Mesenchymal stem cell (in vitro differentiated cells and primary cell): ENCODE measurements at regions not wholly inside any gene's neighbourhood (a gene's known extent, or its start where the extent isn't known, plus 50 kb on each side); places are given as distances from the start of the nearest gene placed in this dataset.

ENCODE experiments used
- DNase-seq: peaks from one replicate; pipeline ENCODE4 v3.0.0-alpha.2; 2013
- H2AFZ ChIP-seq: one replicate; pipeline ENCODE4 v1.6.1; 2013; ENCODE audit warnings: low read depth, mild to moderate bottlenecking, control low read depth, inconsistent platforms, low read length, moderate library complexity
- H2AK5ac ChIP-seq: 2 replicates; pipeline ENCODE4 v1.6.1; 2013; ENCODE audit warnings: low read length, moderate library complexity, mild to moderate bottlenecking, inconsistent platforms; ENCODE audit not compliant: severe bottlenecking
- H2BK120ac ChIP-seq: one replicate; pipeline ENCODE4 v1.6.1; 2013; ENCODE audit warnings: low read depth, mild to moderate bottlenecking, inconsistent platforms, low read length, moderate library complexity
- H2BK12ac ChIP-seq, 2 experiments: one replicate each; pipeline ENCODE4 v1.6.1; 2013; ENCODE audit warnings: inconsistent platforms in 2 of 2, low read length in 2 of 2, mild to moderate bottlenecking in 2 of 2, moderate library complexity in 2 of 2, control low read depth in 1 of 2
- H2BK15ac ChIP-seq: one replicate; pipeline ENCODE4 v1.6.1; 2013; ENCODE audit warnings: mild to moderate bottlenecking, low read depth, inconsistent platforms; ENCODE audit not compliant: poor library complexity, severe bottlenecking
- H2BK5ac ChIP-seq: 2 replicates; pipeline ENCODE4 v1.6.1; 2013; ENCODE audit warnings: low read depth, mild to moderate bottlenecking, low read length, control low read depth, inconsistent platforms; ENCODE audit not compliant: poor library complexity, severe bottlenecking
- H3K14ac ChIP-seq, 2 experiments: one replicate each; pipeline ENCODE4 v1.6.1; 2013; ENCODE audit warnings: inconsistent platforms in 2 of 2, low read length in 2 of 2, control low read depth in 1 of 2, mild to moderate bottlenecking in 1 of 2, moderate library complexity in 1 of 2
- H3K18ac ChIP-seq, 2 experiments: one replicate each; pipeline ENCODE4 v1.6.1; 2013; ENCODE audit warnings: inconsistent platforms in 2 of 2, low read length in 2 of 2, control low read depth in 1 of 2, low read depth in 1 of 2, mild to moderate bottlenecking in 1 of 2
- H3K23ac ChIP-seq, 2 experiments: one replicate each; pipeline ENCODE4 v1.6.1; 2013; ENCODE audit warnings: inconsistent platforms in 2 of 2, low read length in 2 of 2, mild to moderate bottlenecking in 2 of 2, moderate library complexity in 2 of 2, control low read depth in 1 of 2
- H3K27ac ChIP-seq: 2 replicates; pipeline ENCODE4 v1.5.1; 2013; ENCODE audit warnings: mild to moderate bottlenecking, moderate library complexity, low read length, control low read depth, inconsistent platforms; ENCODE audit not compliant: poor library complexity, severe bottlenecking
- H3K27me3 ChIP-seq, 2 experiments: 2 replicates each; pipeline versions ENCODE4 v1.6.1 to v1.7.0; 2013; ENCODE audit warnings: low read length in 2 of 2, mild to moderate bottlenecking in 2 of 2, moderate library complexity in 2 of 2, control low read depth in 1 of 2, inconsistent platforms in 1 of 2; ENCODE audit not compliant: control insufficient read depth in 1 of 2, insufficient read depth in 1 of 2
- H3K36me3 ChIP-seq, 2 experiments: 2 replicates each; pipeline versions ENCODE4 v1.6.1 to v1.7.0; 2013; ENCODE audit warnings: low read length in 2 of 2, control low read depth in 1 of 2, inconsistent platforms in 1 of 2, low read depth in 1 of 2, mild to moderate bottlenecking in 1 of 2; ENCODE audit not compliant: insufficient read depth in 2 of 2, control insufficient read depth in 1 of 2
- H3K4ac ChIP-seq, 2 experiments: one replicate each; pipeline ENCODE4 v1.6.1; 2013; ENCODE audit warnings: inconsistent platforms in 2 of 2, low read length in 2 of 2, mild to moderate bottlenecking in 2 of 2, moderate library complexity in 2 of 2, control low read depth in 1 of 2, low read depth in 1 of 2
- H3K4me1 ChIP-seq: 2 replicates; pipeline ENCODE4 v1.6.1; 2013; ENCODE audit warnings: low read depth, low read length, control low read depth; ENCODE audit not compliant: control insufficient read depth, insufficient read depth
- H3K4me2 ChIP-seq: 2 replicates; pipeline ENCODE4 v1.6.1; 2013; ENCODE audit warnings: low read length, mild to moderate bottlenecking, inconsistent platforms; ENCODE audit not compliant: poor library complexity, severe bottlenecking
- H3K4me3 ChIP-seq, 2 experiments: 2 replicates each; pipeline versions ENCODE4 v1.5.1 to v1.7.0; 2013; ENCODE audit warnings: low read length in 2 of 2, mild to moderate bottlenecking in 2 of 2, control low read depth in 1 of 2, low read depth in 1 of 2; ENCODE audit not compliant: insufficient read depth in 1 of 2
- H3K79me1 ChIP-seq: replicated peaks from 2 replicates; pipeline ENCODE4 v1.6.1; 2013; ENCODE audit warnings: mild to moderate bottlenecking, control low read depth, low read length, inconsistent platforms; ENCODE audit not compliant: poor library complexity, severe bottlenecking
- H3K9ac ChIP-seq: 2 replicates; pipeline ENCODE4 v1.7.0; 2013; ENCODE audit warnings: mild to moderate bottlenecking, low read length, moderate library complexity
- H3K9me3 ChIP-seq: 2 replicates; pipeline ENCODE4 v1.7.0; 2013; ENCODE audit warnings: mild to moderate bottlenecking, low read length; ENCODE audit not compliant: control insufficient read depth
- H4K8ac ChIP-seq: one replicate; pipeline ENCODE4 v1.6.1; 2013; ENCODE audit warnings: inconsistent platforms, mild to moderate bottlenecking, low read length, moderate library complexity
- H4K91ac ChIP-seq: one replicate; pipeline ENCODE4 v1.6.1; 2013; ENCODE audit warnings: mild to moderate bottlenecking, low read length, inconsistent platforms
- WGBS: methylation state at CpG from one replicate; pipeline ENCODE4 v1.1.7; 2013; ENCODE audit warnings: mixed read lengths; 5-methylcytosine and 5-hydroxymethylcytosine counted together

GRCh38 chr2:18647731-18648130 lies 58.4 kb upstream of the NT5C1B start:
- no peak overlapping the region for H3K14ac ChIP-seq

GRCh38 chr2:18645315-18645714 lies 55.9 kb upstream of the NT5C1B start:
- no peaks in the 10 kb centered on the region for H3K9me3 ChIP-seq
- no peak overlapping the region for H4K8ac ChIP-seq
- H3K18ac ChIP-seq: no peak overlapping the region
- no peak overlapping the region for H3K4me3 ChIP-seq
- H2BK5ac ChIP-seq: no peak overlapping the region
- no peak overlapping the region for H2BK12ac ChIP-seq
- no peak overlapping the region for H2AFZ ChIP-seq
- H3K9ac ChIP-seq: no peak overlapping the region
- H3K27ac ChIP-seq: no peak overlapping the region
- no peak overlapping the region for H3K4ac ChIP-seq
- H2BK120ac ChIP-seq: no peak overlapping the region
- no peak overlapping the region for H3K23ac ChIP-seq
- no peaks in the 10 kb centered on the region for H3K79me1 ChIP-seq
- no peak overlapping the region for H2BK15ac ChIP-seq
- no peak overlapping the region for H4K91ac ChIP-seq
- no peak overlapping the region for H2AK5ac ChIP-seq
- no peak overlapping the region for H3K4me2 ChIP-seq
- no peak for DNase-seq
- no peaks in the 10 kb centered on the region for H3K27me3 ChIP-seq
- H3K4me1 ChIP-seq: no peaks in the 10 kb centered on the region
- no peaks in the 10 kb centered on the region for H3K36me3 ChIP-seq
- no peak overlapping the region for H3K14ac ChIP-seq

More at GRCh38 chr2:18647731-18648130, 58.4 kb upstream of the NT5C1B start:
- H4K8ac ChIP-seq: no peak overlapping the region
- no peak overlapping the region for H3K4me3 ChIP-seq
- H3K4me2 ChIP-seq: no peak overlapping the region
- no peak overlapping the region for H2AFZ ChIP-seq
- no peak overlapping the region for H2BK12ac ChIP-seq
- no peaks in the 10 kb centered on the region for H3K79me1 ChIP-seq
- H2BK120ac ChIP-seq: no peak overlapping the region
- H3K23ac ChIP-seq: no peak overlapping the region
- DNase-seq: no peak
- H3K4me1 ChIP-seq: no peaks in the 10 kb centered on the region
- H2BK5ac ChIP-seq: no peak overlapping the region
- WGBS: no CpG with 5 or more reads among the region's 1 CpG
- no peak overlapping the region for H3K9ac ChIP-seq
- no peaks in the 10 kb centered on the region for H3K27me3 ChIP-seq
- no peak overlapping the region for H3K27ac ChIP-seq
- no peak overlapping the region for H2BK15ac ChIP-seq
- H3K4ac ChIP-seq: no peak overlapping the region
- H2AK5ac ChIP-seq: no peak overlapping the region
- H3K18ac ChIP-seq: no peak overlapping the region
- no peaks in the 10 kb centered on the region for H3K36me3 ChIP-seq
- H4K91ac ChIP-seq: no peak overlapping the region
- H3K9me3 ChIP-seq: no peaks in the 10 kb centered on the region

- Histone ChIP-seq H3K14ac (no peak overlapping the region), H3K36me3 (no peaks in the 10 kb centered on the region), H3K23ac (no peak overlapping the region), H3K27me3 (no peaks in the 10 kb centered on the region), H4K8ac (no peak overlapping the region), H3K27ac (no peak overlapping the region), H2BK12ac (no peak overlapping the region), H3K79me1 (no peaks in the 10 kb centered on the region), H3K4me1 (peaks cover 2% of the 10 kb centered on the region), H2AFZ (no peak overlapping the region), H3K18ac (no peak overlapping the region), H2BK15ac (no peak overlapping the region), H3K4ac (no peak overlapping the region), H2BK120ac (no peak overlapping the region), H3K4me3 (no peak overlapping the region), H3K9ac (no peak overlapping the region), H2AK5ac (no peak overlapping the region), H4K91ac (no peak overlapping the region), H3K9me3 (no peaks in the 10 kb centered on the region), H2BK5ac (no peak overlapping the region), H3K4me2 (no peak overlapping the region)
- DNase-seq: no peak
- 76% methylated on average over 1 of the region's 2 CpGs for WGBS
Observed at GRCh38 chr2:18644115-18644462, 54.7 kb upstream of the NT5C1B start.

DNA sequence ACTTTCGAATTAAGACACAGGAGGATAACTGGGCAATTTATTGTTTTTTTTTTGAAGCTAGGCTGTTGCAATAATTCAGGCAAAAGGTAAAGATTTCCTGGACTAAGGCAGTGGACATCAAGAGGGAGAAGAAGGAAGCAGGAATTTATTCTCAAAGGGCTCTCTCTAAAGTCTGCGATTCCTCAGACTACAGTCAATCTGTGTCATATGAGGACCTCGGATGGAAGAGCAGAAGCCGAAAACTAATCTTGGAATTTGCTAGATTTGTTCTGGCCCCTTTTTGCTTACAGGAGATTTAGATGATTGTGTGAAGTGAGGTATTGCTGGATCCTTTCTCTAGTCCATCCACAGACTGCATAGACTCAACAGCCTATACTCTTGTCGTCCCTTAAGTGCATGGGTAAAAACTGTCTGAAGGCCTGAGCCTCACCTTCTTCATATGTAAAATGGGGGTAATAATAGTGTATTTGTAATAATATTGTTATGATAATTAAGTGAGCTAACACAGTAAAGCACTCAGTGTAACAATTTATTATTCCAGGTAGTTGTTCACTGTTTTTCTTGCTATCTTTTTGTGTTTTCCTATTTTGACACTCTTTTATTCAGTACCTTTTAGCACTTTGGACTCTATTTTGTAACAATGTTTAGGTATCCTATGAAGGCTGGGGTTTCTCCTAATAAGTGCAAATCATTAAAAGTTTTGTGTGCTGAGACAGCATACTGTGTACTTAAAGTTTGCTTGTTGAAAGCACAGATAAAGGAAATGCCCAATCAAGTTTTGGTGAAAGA lies 54.2 kb upstream of the NT5C1B start:
- no peak overlapping the region for H2AFZ ChIP-seq
- no peak overlapping the region for H2BK12ac ChIP-seq
- no peak overlapping the region for H4K91ac ChIP-seq
- no peak overlapping the region for H2BK120ac ChIP-seq
- H2BK15ac ChIP-seq: no peak overlapping the region
- H3K9me3 ChIP-seq: no peaks in the 10 kb centered on the region
- peaks cover 2% of the 10 kb centered on the region for H3K4me1 ChIP-seq
- no peak overlapping the region for H4K8ac ChIP-seq
- no peak overlapping the region for H3K4ac ChIP-seq
- no peaks in the 10 kb centered on the region for H3K27me3 ChIP-seq
- no peak overlapping the region for H3K27ac ChIP-seq
- H3K23ac ChIP-seq: no peak overlapping the region
- no peak overlapping the region for H2AK5ac ChIP-seq
- no peak overlapping the region for H3K4me3 ChIP-seq
- no peak overlapping the region for H2BK5ac ChIP-seq
- H3K14ac ChIP-seq: no peak overlapping the region
- H3K79me1 ChIP-seq: no peaks in the 10 kb centered on the region
- WGBS: 83% methylated on average over 4 of the region's 5 CpGs
- no peak for DNase-seq
- no peak overlapping the region for H3K4me2 ChIP-seq
- no peak overlapping the region for H3K18ac ChIP-seq
- H3K36me3 ChIP-seq: no peaks in the 10 kb centered on the region
- no peak overlapping the region for H3K9ac ChIP-seq
